HL-60 (cell line): ENCODE measurements at regions not wholly inside any gene's neighbourhood (a gene's known extent, or its start where the extent isn't known, plus 50 kb on each side); places are given as distances from the start of the nearest gene placed in this dataset.

Experiments
- CTCF ChIP-seq: IDR thresholded peaks from one replicate; pipeline ENCODE4 v1.5.1; 2011; ENCODE audit warnings: low read length, control low read depth, inconsistent platforms; ENCODE audit not compliant: insufficient read depth
- POLR2AphosphoS5 ChIP-seq: IDR thresholded peaks from 2 replicates; pipeline ENCODE4 v1.6.1; 2012; ENCODE audit warnings: low read depth
- REST ChIP-seq: IDR thresholded peaks from 2 replicates; pipeline ENCODE4 v1.6.1; 2012; ENCODE audit warnings: low read depth; ENCODE audit not compliant: insufficient replicate concordance
- SPI1 ChIP-seq: IDR thresholded peaks from 2 replicates; pipeline ENCODE4 v1.6.1; 2012; ENCODE audit warnings: low read depth, mild to moderate bottlenecking, borderline replicate concordance

- no peak for TF ChIP-seq REST
- no peak for TF ChIP-seq POLR2AphosphoS5
- no peak for TF ChIP-seq CTCF
- TF ChIP-seq SPI1: no peak
Observed at GRCh38 chr7:37571806-37572205, 111.8 kb upstream of the GPR141 start.
